MM.1S (cell line): ENCODE measurements at regions not wholly inside any gene's neighbourhood (a gene's known extent, or its start where the extent isn't known, plus 50 kb on each side); places are given as distances from the start of the nearest gene placed in this dataset.

Experiments used
- EZH2 ChIP-seq: fragments of 300-600 bp; sonication (generic); optimal IDR thresholded peaks from 2 replicates; pipeline ENCODE3; 2017; ENCODE audit warnings: low read depth, mild to moderate bottlenecking, antibody characterized with exemption, low read length, mixed read lengths
- EZH2phosphoT487 ChIP-seq: fragments of 300-600 bp; sonication (generic); IDR thresholded peaks from 2 replicates; pipeline ENCODE4 v1.6.1; 2018; ENCODE audit warnings: antibody characterized with exemption, low read length
- TF ChIP-seq, protein P1 (sequence below): fragments of 300-600 bp; sonication (generic); IDR thresholded peaks from 2 replicates; pipeline ENCODE4 v1.5.1; 2016; ENCODE audit warnings: antibody characterized with exemption, low read length, mixed read lengths

DNA sequence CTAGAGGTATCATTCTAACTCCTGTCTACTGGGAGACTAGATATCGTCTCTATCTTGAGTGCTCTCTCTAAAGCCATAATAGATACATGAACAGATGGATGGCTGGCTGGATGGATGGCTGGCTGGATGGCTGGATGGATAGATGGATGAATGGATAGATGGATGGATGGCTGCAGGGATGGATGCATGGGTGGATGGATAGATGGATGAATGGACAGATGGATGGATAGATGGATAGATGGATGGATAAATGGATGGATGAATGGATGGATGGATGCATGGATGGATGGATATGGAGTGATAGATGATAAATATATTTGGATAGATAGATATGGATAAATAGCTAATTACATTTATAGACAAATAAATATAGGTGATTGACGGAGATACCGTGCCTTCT is 191.2 kb upstream of the KLF6 start:
- TF ChIP-seq EZH2phosphoT487 (no peak), EZH2 (no peak)
- TF ChIP-seq, protein P1, sequence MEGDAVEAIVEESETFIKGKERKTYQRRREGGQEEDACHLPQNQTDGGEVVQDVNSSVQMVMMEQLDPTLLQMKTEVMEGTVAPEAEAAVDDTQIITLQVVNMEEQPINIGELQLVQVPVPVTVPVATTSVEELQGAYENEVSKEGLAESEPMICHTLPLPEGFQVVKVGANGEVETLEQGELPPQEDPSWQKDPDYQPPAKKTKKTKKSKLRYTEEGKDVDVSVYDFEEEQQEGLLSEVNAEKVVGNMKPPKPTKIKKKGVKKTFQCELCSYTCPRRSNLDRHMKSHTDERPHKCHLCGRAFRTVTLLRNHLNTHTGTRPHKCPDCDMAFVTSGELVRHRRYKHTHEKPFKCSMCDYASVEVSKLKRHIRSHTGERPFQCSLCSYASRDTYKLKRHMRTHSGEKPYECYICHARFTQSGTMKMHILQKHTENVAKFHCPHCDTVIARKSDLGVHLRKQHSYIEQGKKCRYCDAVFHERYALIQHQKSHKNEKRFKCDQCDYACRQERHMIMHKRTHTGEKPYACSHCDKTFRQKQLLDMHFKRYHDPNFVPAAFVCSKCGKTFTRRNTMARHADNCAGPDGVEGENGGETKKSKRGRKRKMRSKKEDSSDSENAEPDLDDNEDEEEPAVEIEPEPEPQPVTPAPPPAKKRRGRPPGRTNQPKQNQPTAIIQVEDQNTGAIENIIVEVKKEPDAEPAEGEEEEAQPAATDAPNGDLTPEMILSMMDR, result no peak
